ENCODE measurements at regions not wholly inside any gene's neighbourhood (a gene's known extent, or its start where the extent isn't known, plus 50 kb on each side); places are given as distances from the start of the nearest gene placed in this dataset.

DNA sequence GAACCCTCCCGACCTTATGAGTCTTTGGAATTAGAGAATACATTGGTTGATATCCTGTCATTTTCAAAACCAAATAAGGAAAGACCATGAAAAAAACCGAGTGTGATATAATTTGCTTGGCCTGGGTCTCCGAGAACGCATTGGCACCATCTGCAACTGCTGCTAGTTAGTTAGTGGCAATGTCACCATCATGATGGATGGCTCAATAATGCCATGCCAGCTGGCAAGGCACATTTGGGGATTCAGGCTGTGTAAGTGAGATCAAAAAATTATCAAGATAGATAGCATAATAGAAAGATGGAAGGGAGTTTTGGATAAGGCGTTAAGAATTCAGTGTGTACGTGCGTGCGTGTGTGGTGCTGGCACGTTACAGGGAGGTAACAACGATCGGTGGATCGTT lies 134.7 kb upstream of the TCERG1L start:
- DNase-seq, result no peak

DNA sequence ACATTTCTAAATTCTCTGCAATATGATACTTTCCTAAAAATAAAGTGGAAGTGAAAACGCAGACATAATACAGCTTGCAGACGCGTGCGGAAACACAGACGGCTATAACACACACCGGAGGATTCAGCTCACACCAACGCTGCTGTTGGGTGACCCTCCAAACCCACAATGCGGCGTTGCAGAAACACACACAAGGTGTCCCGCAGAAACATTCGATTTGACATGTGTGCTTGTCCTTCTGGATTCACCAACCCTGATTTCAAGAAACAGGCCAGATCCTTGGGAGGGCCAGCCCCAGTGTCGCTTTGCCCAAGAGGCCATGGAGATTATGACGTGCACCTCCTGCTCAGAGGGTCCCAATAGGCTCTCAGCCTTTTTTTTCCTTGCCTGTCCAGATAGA lies 136.7 kb upstream of the TCERG1L start:
- no peak for DNase-seq

DNA sequence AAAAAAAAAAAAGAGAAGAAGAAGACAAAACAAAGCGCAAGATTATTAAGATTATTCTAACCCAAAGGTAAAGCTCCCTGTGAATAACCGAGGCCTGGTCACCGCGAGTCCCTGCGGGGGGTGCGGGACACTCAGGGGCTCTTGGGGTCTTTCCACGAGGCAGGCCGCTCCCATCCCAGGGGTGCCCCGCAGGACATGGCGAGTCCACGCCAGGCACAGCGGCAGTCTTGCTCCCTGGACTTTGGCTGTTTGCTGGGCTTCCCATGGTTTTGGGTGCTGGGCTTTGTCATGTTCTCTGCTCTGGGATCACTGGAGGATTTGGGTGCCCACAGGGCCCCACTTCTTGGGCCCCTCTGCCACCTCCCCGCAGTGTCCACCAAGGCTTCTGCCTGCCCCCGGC lies 137.4 kb upstream of the TCERG1L start:
- no peak for DNase-seq

DNA sequence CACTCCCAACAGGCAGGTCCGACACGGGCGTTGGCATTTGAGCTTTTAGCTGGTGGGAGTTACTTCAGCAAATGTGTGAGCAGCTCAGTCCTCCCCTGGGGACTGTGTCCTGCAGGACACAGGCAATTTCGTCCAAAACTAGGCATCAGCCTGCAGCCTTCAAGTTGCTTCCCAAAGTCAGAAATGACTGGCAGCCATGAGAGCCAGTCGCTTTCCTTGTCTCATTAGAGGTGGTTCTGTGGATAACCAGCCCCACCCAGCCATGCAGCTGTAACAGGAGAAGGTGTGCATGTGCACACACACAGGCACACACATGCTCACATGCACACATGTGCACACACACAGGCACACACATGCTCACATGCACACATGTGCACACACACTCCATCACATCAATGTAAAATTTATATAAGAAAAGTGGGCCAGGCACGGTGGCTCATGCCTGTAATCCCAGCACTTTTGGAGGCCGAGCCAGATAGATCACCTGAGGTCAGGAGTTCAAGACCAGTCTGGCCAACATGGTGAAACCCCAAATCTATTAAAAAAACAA lies 138.8 kb upstream of the TCERG1L start:
- DNase-seq, result no peak

DNA sequence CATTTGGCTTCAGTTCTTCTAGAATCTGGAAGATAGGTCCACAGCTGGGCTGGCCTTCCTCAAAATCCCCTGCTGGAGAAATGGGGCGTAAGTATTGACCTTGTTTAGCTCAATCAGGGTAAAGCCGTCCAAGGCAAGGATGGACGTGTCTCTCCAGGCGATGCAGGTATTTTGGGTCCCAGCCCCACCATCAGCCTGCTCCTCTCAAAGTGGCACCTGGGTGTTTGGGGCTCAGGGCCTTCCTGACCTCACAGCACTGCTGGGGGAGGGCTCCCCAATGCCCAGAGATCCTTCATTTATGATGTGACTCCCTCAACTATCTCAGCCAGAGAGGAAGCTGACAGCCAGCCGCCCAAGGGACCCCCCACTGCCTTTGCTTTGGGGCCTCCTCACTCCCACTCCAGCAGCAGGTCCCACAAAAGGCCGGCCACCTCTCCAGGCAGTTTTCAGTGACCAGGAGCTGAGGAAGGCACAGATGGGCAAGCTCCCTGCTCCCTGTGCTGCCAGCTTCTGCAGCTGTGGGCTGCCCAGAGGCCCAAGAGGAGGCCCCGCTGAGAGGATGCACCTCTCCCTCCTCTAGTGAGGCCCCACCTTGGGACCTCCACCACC lies 140.0 kb upstream of the TCERG1L start:
- DNase-seq, result no peak

- DNase-seq, result no peak
Measured at GRCh38 chr10:131452926-131453720, 141.6 kb upstream of the TCERG1L start.

GRCh38 chr10:131453721-131454634 lies 142.5 kb upstream of the TCERG1L start:
- no peak for DNase-seq

- DNase-seq, result no peak
Measured at GRCh38 chr10:131456411-131456810, 144.9 kb upstream of the TCERG1L start.

DNA sequence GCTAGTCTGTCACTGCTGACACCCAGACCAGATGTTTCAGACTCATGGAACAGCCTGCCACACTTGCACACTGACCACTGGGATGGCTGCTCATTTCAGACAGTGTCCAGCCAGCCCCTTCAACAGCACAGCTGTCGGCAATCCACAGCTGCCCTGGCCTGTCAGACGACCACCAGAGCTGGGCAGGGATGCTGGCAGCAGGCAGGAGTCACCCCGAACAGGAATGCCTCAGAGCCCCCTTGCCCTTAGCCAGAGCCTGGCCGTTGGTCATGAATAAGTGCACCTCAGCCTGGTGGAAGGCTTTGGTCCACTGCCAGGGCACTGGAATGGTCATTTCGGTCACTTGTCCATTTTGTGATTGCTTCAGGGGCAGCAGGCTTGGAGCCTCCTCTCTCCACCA lies 149.6 kb upstream of the TCERG1L start:
- no peak for DNase-seq

- DNase-seq, result no peak
Measured at GRCh38 chr10:131464789-131465188, 153.3 kb upstream of the TCERG1L start.

- no peak for DNase-seq
Measured at GRCh38 chr10:131469551-131469950, 158.0 kb upstream of the TCERG1L start.

- no peak for DNase-seq
Measured at GRCh38 chr10:131473645-131474044, 162.1 kb upstream of the TCERG1L start.

- DNase-seq, result no peak
Measured at GRCh38 chr10:131474416-131474815, 162.9 kb upstream of the TCERG1L start.

DNA sequence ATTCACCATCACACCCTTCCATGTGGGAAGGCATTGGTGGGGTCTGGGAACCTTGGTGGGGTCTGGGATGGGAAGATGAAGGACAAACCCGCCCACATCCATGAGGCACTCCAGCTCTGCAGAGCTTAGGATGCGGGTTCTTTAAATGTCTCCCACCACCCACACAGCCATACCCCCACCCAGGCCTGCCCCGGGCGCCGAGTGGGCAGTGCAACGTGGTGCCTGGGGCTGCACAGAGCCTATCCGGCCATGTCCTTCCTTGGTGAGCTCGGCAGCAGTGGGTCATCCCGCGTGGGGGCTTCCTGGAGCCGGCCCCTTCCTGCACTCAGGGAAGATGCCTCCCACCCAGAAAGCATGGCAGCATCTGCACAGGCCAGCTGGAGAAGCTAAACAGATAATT lies 163.5 kb upstream of the TCERG1L start:
- DNase-seq, result no peak

- DNase-seq, result no peak
Measured at GRCh38 chr10:131475803-131476202, 164.3 kb upstream of the TCERG1L start.

- DNase-seq, result no peak
Measured at GRCh38 chr10:131477457-131478121, 166.1 kb upstream of the TCERG1L start.

DNA sequence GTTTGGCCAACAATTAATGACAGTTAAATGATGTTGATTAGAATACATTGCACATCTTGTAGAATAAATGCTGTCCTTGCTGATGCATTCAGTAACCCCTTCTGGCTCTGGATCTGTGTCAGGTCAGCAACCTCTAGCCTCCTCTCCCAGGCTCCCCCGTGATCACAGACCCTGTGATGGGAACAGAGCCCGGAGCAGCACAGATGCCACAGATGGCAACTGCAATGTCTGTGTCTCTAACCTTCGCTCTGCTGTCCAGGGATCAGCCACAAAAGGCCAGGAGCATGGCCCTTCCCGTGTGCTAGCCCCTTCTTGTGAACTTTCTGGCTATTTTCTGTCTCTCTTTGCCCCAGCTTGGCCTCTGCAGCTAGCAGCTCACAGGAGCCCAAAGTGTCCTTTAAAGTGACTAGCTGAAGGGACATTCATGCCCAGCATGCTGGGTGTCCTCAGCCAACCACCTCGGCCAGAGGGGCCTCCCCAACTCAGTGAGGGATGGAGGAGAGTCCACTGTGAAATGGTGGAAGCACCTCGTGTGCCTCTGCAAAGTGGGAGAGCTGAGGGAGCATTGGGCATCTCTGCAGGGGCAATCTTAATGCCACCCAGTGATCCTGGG lies 167.0 kb upstream of the TCERG1L start:
- DNase-seq, result no peak

DNA sequence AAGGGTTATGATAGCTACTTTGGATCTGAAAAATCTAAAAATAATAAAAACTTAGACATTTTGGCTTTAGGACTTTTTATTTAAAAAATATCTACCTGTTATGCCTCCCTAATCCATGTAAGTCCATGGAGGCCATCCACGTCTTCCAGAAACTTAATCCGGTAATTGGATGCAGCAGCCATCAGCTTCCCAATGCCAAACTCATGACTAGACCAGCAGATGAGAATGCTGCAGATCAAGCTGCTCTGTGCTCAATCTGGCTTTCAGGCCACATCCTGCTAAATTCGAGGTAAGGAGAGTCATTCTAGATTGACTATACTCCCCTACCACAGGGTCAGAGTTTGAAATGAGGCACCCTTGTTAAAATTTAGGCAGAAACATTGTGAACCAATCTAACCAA lies 168.5 kb upstream of the TCERG1L start:
- DNase-seq, result no peak

- peak; percentile 1 for DNase-seq
Measured at GRCh38 chr10:131480861-131481260, 169.3 kb upstream of the TCERG1L start.

DNA sequence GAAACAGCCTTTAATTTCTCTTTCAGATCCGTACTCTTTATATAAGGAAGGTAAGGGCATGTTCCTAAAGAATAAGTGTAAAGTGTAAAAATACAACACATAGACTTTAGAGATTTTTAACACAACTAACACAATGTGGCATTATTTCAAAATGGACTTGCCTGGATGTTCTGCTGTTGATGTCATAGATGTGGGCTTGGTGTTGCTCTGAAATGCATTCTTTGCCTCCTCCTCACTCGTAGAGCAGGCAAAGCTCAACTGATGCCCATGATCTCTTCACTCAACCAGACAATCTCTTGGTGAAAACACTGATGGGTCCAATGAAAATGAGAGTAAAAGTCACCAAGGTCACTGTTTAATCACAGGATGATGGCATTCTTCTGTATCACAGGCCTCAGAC lies 174.2 kb upstream of the TCERG1L start:
- no peak for DNase-seq

DNA sequence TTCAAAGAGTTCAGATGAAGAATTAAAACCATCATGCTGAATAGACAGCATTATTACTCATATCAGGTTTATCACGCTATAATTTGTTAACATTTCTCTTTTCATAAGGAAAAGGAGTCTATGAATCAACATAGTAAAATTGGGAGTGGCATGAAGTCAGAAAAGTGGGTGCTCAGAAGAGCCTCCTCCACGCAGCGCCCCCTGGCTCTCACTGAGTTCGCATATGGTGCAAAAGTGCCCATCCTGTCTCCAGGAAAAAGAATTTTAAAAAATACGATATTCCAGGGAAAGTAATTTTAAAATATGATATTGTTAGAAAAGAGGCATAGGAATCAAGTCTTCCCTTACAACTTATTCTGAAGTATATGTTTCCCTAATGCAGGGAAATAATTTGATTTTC lies 176.3 kb upstream of the TCERG1L start:
- no peak for DNase-seq

DNA sequence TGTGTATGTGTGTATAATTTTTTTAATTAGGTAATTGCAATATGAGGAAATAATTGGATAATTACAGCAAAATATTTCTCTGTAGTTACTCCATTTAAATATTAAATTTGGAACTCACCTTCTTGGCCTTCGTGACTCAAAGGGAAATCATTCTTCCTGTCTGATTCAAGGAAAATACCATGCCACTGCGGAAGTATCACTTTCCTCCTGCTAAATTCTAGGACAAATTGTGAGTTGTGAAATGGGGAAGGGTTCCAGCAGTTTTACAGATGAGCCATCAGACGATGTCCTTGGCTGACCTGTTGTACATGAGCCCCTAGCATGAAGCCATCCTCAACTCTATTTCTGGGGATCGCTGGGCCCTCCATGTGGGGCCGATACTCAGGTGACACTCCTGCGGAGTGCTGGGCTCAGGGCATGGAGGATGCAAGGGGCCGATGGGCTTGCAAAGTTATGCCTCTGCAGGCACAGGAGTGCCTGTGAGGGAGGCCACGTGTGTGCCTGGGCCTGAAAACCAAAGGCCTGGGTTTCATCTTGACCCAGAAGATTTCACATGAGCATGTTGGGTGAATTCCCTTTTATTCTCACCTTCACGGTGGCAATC lies 179.6 kb upstream of the TCERG1L start:
- no peak for DNase-seq
